Activated CD4-positive, alpha-beta T cell treated with anti-CD3 and anti-CD28 coated beads, Interleukin-2, amount 10 ng/mL, durations not matched to agents 24 days and 14 days (primary cell): ENCODE measurements at regions not wholly inside any gene's neighbourhood (a gene's known extent, or its start where the extent isn't known, plus 50 kb on each side); places are given as distances from the start of the nearest gene placed in this dataset.
"Not testable (repeated sequence)": the region's sequence is repeated elsewhere in the genome, so short reads cannot be mapped to it uniquely, and the experiment has no call there.

ENCODE experiments used
- DNase-seq: peaks from one replicate; pipeline ENCODE4 v3.0.0; 2022
- H3K27ac Mint-ChIP-seq: one replicate; pipeline ENCODE4 v1.8.0; 2022; ENCODE audit warnings: mild to moderate bottlenecking, mixed read lengths
- H3K27me3 Mint-ChIP-seq: one replicate; pipeline ENCODE4 v1.8.0; 2022; ENCODE audit warnings: mixed read lengths
- H3K36me3 Mint-ChIP-seq: one replicate; pipeline ENCODE4 v1.8.0; 2022; ENCODE audit warnings: low read depth, mild to moderate bottlenecking, mixed read lengths
- H3K4me1 Mint-ChIP-seq: one replicate; pipeline ENCODE4 v1.8.0; 2021; ENCODE audit warnings: mixed read lengths
- H3K4me3 Mint-ChIP-seq: one replicate; pipeline ENCODE4 v1.8.0; 2022; ENCODE audit warnings: mild to moderate bottlenecking, moderate library complexity, mixed read lengths
- H3K9me3 Mint-ChIP-seq: one replicate; pipeline ENCODE4 v1.8.0; 2021; ENCODE audit warnings: mixed read lengths
- intact Hi-C: fragments of 100-400 bp; cut with micrococcal nuclease; formaldehyde crosslinking; loops from one replicate; pipeline ENCODE4 v1.15.1; 2023

DNA sequence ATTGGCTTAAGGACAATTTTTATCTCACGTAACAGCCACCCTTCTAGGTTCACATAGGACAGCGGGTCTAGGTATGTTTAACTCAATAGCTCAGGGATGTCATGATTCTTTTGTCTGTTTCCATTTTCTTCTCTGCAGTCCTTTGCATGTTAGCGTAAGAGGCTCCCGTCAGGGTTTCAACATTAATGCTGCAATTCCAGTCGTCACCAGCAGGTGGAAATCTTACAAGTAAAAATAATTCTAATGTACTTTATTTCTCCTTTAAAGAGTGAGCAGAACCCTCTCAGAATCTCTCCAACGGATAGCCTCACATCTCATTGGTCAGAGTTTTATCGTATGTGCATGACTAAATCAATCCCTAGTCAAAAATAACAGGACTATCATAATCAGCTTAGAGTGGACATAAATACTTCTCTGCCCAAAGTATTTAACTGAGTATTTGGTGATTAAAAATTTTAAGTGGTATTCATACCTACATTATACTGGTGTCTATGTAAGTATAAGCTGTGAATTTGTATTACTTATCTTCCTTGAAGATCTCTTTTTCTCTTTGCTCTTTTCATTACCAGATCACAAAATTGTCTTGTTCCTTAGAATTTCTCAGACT, 487.2 kb upstream of the GCFC2 start:
- H3K27ac Mint-ChIP-seq: no peak overlapping the region
- no peaks in the 10 kb centered on the region for H3K27me3 Mint-ChIP-seq
- H3K36me3 Mint-ChIP-seq: no peaks in the 10 kb centered on the region
- DNase-seq: peak; percentile 80
- H3K9me3 Mint-ChIP-seq: no peaks in the 10 kb centered on the region
- H3K4me1 Mint-ChIP-seq: no peaks in the 10 kb centered on the region
- H3K4me3 Mint-ChIP-seq: no peak overlapping the region
- intact Hi-C loops: loop anchor here (2.0 kb wide), 1 partner anchor 401 kb away; no protein-coding TSS in a partner anchor

- H3K9me3 Mint-ChIP-seq: no peaks in the 10 kb centered on the region
- H3K27me3 Mint-ChIP-seq: no peaks in the 10 kb centered on the region
- no peak overlapping the region for H3K4me3 Mint-ChIP-seq
- no peak overlapping the region for H3K27ac Mint-ChIP-seq
- H3K36me3 Mint-ChIP-seq: no peaks in the 10 kb centered on the region
- no peak for DNase-seq
- intact Hi-C loops: loop anchor here (2.0 kb wide), 1 partner anchor 401 kb away; no protein-coding TSS in a partner anchor
- H3K4me1 Mint-ChIP-seq: no peaks in the 10 kb centered on the region
These were observed 486.7 kb upstream of the GCFC2 start for GRCh38 chr2:76197428-76197827.

- Mint-ChIP-seq H3K9me3 (no peaks in the 10 kb centered on the region), H3K4me1 (no peaks in the 10 kb centered on the region), H3K27ac (no peak overlapping the region), H3K27me3 (no peaks in the 10 kb centered on the region), H3K4me3 (no peak overlapping the region), H3K36me3 (no peaks in the 10 kb centered on the region)
- DNase-seq: no peak
- intact Hi-C loops: no loop called here
These were observed 483.5 kb upstream of the GCFC2 start for GRCh38 chr2:76194031-76194775.

DNA sequence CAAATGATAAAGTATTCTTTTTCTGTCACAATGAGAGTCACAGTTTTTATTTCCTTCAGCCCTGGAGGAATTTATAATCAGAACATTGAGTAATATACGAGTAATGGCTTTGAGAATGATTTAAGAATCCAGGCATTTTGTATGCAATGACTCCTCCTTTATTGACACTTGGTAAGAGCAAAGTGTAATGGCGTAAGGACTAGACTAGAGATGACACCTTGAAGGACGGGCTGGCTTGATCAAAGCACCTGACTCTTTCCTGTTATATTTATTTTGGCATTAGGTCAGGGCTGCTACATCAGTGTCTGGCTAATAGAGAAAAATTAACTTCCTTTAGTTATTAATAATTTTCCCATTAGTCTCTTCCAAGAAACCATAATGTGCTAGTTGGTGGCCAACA, 482.4 kb upstream of the GCFC2 start:
- intact Hi-C loops: no loop called here
- no peak overlapping the region for H3K4me3 Mint-ChIP-seq
- H3K9me3 Mint-ChIP-seq: no peaks in the 10 kb centered on the region
- DNase-seq: no peak
- no peaks in the 10 kb centered on the region for H3K36me3 Mint-ChIP-seq
- H3K27ac Mint-ChIP-seq: no peak overlapping the region
- H3K4me1 Mint-ChIP-seq: no peaks in the 10 kb centered on the region
- no peaks in the 10 kb centered on the region for H3K27me3 Mint-ChIP-seq

- H3K27ac Mint-ChIP-seq: no peak overlapping the region
- intact Hi-C loops: no loop called here
- DNase-seq: no peak
- no peaks in the 10 kb centered on the region for H3K4me1 Mint-ChIP-seq
- H3K36me3 Mint-ChIP-seq: no peaks in the 10 kb centered on the region
- no peaks in the 10 kb centered on the region for H3K9me3 Mint-ChIP-seq
- no peaks in the 10 kb centered on the region for H3K27me3 Mint-ChIP-seq
- H3K4me3 Mint-ChIP-seq: no peak overlapping the region
These were observed 477.8 kb upstream of the GCFC2 start for GRCh38 chr2:76188334-76189008.

GRCh38 chr2:76187415-76187814, 476.7 kb upstream of the GCFC2 start:
- no peak for DNase-seq
- Mint-ChIP-seq H3K36me3 (no peaks in the 10 kb centered on the region), H3K27ac (no peak overlapping the region), H3K4me3 (no peak overlapping the region), H3K27me3 (no peaks in the 10 kb centered on the region), H3K4me1 (no peaks in the 10 kb centered on the region), H3K9me3 (no peaks in the 10 kb centered on the region)
- intact Hi-C loops: no loop called here

GRCh38 chr2:76180676-76181075, 470.0 kb upstream of the GCFC2 start:
- H3K4me3 Mint-ChIP-seq: no peak overlapping the region
- H3K4me1 Mint-ChIP-seq: no peaks in the 10 kb centered on the region
- intact Hi-C loops: no loop called here
- H3K27ac Mint-ChIP-seq: no peak overlapping the region
- H3K36me3 Mint-ChIP-seq: no peaks in the 10 kb centered on the region
- H3K27me3 Mint-ChIP-seq: no peaks in the 10 kb centered on the region
- DNase-seq: no peak
- peaks cover 11% of the 10 kb centered on the region for H3K9me3 Mint-ChIP-seq

GRCh38 chr2:76178610-76179009, 467.9 kb upstream of the GCFC2 start:
- H3K4me3 Mint-ChIP-seq: no peak overlapping the region
- no peak overlapping the region for H3K27ac Mint-ChIP-seq
- no peaks in the 10 kb centered on the region for H3K27me3 Mint-ChIP-seq
- H3K4me1 Mint-ChIP-seq: no peaks in the 10 kb centered on the region
- intact Hi-C loops: no loop called here
- DNase-seq: no peak
- H3K9me3 Mint-ChIP-seq: peaks cover 26% of the 10 kb centered on the region
- no peaks in the 10 kb centered on the region for H3K36me3 Mint-ChIP-seq

GRCh38 chr2:76175295-76175694, 464.6 kb upstream of the GCFC2 start:
- peaks cover 30% of the 10 kb centered on the region for H3K9me3 Mint-ChIP-seq
- H3K27me3 Mint-ChIP-seq: no peaks in the 10 kb centered on the region
- no peak overlapping the region for H3K4me3 Mint-ChIP-seq
- H3K36me3 Mint-ChIP-seq: no peaks in the 10 kb centered on the region
- no peaks in the 10 kb centered on the region for H3K4me1 Mint-ChIP-seq
- no peak for DNase-seq
- intact Hi-C loops: no loop called here
- no peak overlapping the region for H3K27ac Mint-ChIP-seq

DNA sequence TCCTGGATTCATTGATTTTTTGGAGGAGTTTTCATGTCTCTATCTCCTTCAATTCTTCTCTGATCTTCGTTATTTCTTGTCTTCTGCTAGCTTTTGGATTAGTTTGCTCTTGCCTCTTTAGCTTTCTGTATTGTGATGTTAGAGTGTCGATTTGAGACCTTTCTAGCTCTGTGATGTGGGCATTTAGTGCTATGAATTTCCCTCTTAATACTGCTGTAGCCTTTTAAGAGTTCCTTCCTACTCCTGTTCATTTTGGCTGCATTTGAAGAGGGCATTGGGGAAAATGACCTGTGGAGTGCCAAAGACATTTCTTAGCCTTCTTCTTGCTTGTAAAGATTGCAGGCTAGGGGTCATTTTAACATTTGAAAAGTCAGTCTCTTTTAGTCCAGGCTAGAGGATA, 463.8 kb upstream of the GCFC2 start:
- intact Hi-C loops: no loop called here
- no peak overlapping the region for H3K4me3 Mint-ChIP-seq
- peaks cover 30% of the 10 kb centered on the region for H3K9me3 Mint-ChIP-seq
- H3K36me3 Mint-ChIP-seq: no peaks in the 10 kb centered on the region
- no peaks in the 10 kb centered on the region for H3K4me1 Mint-ChIP-seq
- DNase-seq: no peak
- no peak overlapping the region for H3K27ac Mint-ChIP-seq
- H3K27me3 Mint-ChIP-seq: no peaks in the 10 kb centered on the region

DNA sequence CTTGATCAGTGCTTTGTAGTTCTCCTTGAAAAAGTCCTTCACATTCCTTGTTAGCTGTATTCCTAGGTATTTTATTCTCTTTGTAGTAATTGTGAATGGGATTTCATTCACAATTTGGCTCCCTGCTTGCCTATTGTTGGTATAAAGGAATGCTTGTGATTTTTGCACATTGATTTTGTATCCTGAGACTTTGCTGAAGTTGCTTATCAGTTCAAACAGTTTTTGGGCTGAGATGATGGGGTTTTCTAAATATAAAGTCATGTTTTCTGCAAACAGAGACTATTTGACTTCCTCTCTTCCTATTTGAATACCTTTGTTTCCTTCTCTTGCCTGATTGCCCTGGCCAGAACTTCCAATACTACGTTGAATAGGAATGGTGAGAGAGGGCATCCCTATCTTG, 462.5 kb upstream of the GCFC2 start:
- H3K27me3 Mint-ChIP-seq, H3K4me3 Mint-ChIP-seq, intact Hi-C loops, H3K36me3 Mint-ChIP-seq, H3K4me1 Mint-ChIP-seq, DNase-seq, H3K27ac Mint-ChIP-seq: not testable (repeated sequence)
- peaks cover 23% of the 10 kb centered on the region for H3K9me3 Mint-ChIP-seq

DNA sequence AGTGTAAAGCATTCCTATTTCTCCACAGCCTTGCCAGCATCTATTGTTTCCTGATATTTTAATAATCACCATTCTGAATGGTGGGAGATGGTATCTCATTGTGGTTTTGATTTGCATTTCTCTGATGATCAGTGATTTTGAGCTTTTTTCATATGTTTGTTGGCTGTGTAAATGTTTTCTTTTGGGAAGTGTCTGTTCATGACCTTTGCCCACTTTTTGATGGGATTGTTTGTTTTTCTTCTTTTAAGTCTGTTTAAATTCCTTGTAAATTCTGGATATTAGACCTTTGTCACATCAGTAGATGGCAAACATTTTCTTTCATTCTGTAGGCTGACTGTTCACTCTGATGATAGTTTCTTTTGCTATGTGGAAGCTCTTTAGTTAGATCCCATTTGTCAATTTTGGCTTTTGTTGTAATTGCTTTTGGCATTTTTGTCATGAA, 461.5 kb upstream of the GCFC2 start:
- H3K36me3 Mint-ChIP-seq, intact Hi-C loops: not testable (repeated sequence)
- H3K9me3 Mint-ChIP-seq: peaks cover 23% of the 10 kb centered on the region

GRCh38 chr2:76170856-76171255, 460.1 kb upstream of the GCFC2 start:
- Mint-ChIP-seq H3K27ac (no peak overlapping the region), H3K4me3 (no peak overlapping the region), H3K4me1 (no peaks in the 10 kb centered on the region), H3K9me3 (peaks cover 19% of the 10 kb centered on the region), H3K27me3 (no peaks in the 10 kb centered on the region), H3K36me3 (no peaks in the 10 kb centered on the region)
- intact Hi-C loops: no loop called here
- DNase-seq: no peak

More for the DNA sequence above, 461.5 kb upstream of the GCFC2 start:
- H3K27me3 Mint-ChIP-seq, H3K4me1 Mint-ChIP-seq, H3K4me3 Mint-ChIP-seq, DNase-seq, H3K27ac Mint-ChIP-seq: not testable (repeated sequence)

GRCh38 chr2:76170009-76170384, 459.3 kb upstream of the GCFC2 start:
- Mint-ChIP-seq H3K27me3 (no peaks in the 10 kb centered on the region), H3K9me3 (peaks cover 12% of the 10 kb centered on the region), H3K27ac (no peak overlapping the region), H3K36me3 (no peaks in the 10 kb centered on the region), H3K4me1 (no peaks in the 10 kb centered on the region), H3K4me3 (no peak overlapping the region)
- DNase-seq: no peak
- intact Hi-C loops: no loop called here
